ENCODE measurements at regions not wholly inside any gene's neighbourhood (a gene's known extent, or its start where the extent isn't known, plus 50 kb on each side); places are given as distances from the start of the nearest gene placed in this dataset.

DNA sequence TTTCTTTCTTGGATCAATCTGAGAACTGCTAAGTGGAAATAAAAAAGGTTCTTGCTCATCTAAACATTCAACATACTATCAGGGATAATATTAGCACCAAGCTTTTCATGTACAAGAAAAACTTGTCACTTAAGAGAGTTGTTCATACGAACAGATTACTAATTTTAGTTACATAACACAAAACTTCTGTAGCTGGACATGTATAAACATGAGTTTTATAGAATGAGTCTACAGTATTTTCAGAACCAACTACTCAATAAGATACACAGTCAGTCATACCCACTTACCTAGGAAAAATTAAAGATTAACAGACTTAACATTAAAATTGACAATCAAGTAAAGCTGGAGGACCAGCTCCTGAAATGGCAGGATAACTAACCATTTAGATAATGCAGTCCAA is 540.1 kb upstream of the FAM241A start:
- H3K27ac ChIP-seq (ENCODE audit: low read depth, low read length), result no peak overlapping the region
- H3K4me1 ChIP-seq (ENCODE audit: control insufficient read depth in 5 of 5, insufficient read depth in 5 of 5, low read length in 5 of 5), result no peaks in the 10 kb centered on the region
- no peaks in the 10 kb centered on the region for H3K36me3 ChIP-seq (ENCODE audit: control insufficient read depth in 5 of 5, insufficient read depth in 5 of 5, low read length in 5 of 5)
- no peak overlapping the region for H3K4me3 ChIP-seq (ENCODE audit: low read depth in 1 of 5, low read length in 5 of 5)
- H3K9ac ChIP-seq (ENCODE audit: low read length in 5 of 5), result no peak overlapping the region
- no peaks in the 10 kb centered on the region for H3K9me3 ChIP-seq (ENCODE audit: control insufficient read depth in 5 of 5, low read length in 5 of 5)
- no peaks in the 10 kb centered on the region for H3K27me3 ChIP-seq (ENCODE audit: control insufficient read depth in 5 of 5, insufficient read depth in 4 of 5, low read length in 5 of 5)

DNA sequence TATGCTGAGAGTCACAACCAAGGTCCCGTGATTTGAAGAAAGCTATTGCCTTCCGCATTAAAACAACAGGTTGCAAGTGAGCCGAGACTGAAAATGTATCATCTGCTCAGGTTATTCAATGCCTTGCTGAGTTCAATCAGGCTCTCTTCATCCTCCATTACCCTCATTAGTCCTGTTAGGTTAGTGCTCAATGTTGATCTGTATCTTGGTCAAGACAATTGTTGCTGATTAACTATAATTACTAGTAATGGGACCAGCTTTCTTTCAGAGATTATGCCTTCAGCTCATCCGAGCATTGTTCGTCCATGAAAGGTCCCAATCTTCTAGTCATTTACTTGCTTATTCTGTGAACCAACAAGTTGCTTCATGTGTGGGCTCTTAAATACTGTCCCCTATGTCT is 534.6 kb upstream of the FAM241A start:
- Histone ChIP-seq H3K9ac (ENCODE audit: low read length in 5 of 5) (no peak overlapping the region), H3K9me3 (ENCODE audit: control insufficient read depth in 5 of 5, low read length in 5 of 5) (no peaks in the 10 kb centered on the region), H3K4me3 (ENCODE audit: low read depth in 1 of 5, low read length in 5 of 5) (no peak overlapping the region), H3K27ac (ENCODE audit: low read depth, low read length) (no peak overlapping the region), H3K4me1 (ENCODE audit: control insufficient read depth in 5 of 5, insufficient read depth in 5 of 5, low read length in 5 of 5) (no peaks in the 10 kb centered on the region), H3K27me3 (ENCODE audit: control insufficient read depth in 5 of 5, insufficient read depth in 4 of 5, low read length in 5 of 5) (no peaks in the 10 kb centered on the region), H3K36me3 (ENCODE audit: control insufficient read depth in 5 of 5, insufficient read depth in 5 of 5, low read length in 5 of 5) (no peaks in the 10 kb centered on the region)

DNA sequence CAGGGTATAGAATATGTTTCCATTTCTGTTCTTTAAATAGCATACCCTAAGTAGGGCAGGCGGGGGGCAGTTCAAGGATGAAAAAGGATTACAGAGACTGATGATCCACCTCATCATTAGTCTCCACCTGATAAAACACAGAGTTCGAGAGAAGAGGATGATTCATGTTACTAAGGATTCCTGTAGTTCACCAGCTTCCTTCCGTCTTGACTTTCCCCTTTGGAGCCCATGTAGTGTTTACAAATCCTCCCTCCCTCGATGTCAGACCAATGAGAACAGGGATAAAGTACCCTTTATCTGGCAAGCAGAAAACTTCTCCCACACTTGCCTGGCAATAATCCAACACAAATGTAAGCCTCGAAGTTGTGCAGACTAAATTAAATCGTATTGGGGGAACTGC is 526.3 kb upstream of the FAM241A start:
- Histone ChIP-seq H3K27me3 (ENCODE audit: control insufficient read depth in 5 of 5, insufficient read depth in 4 of 5, low read length in 5 of 5) (peaks cover 0 to 3% (median 0%) of the 10 kb centered on the region in 5 donors), H3K4me3 (ENCODE audit: low read depth in 1 of 5, low read length in 5 of 5) (no peak overlapping the region), H3K9ac (ENCODE audit: low read length in 5 of 5) (no peak overlapping the region), H3K36me3 (ENCODE audit: control insufficient read depth in 5 of 5, insufficient read depth in 5 of 5, low read length in 5 of 5) (no peaks in the 10 kb centered on the region), H3K9me3 (ENCODE audit: control insufficient read depth in 5 of 5, low read length in 5 of 5) (no peaks in the 10 kb centered on the region), H3K4me1 (ENCODE audit: control insufficient read depth in 5 of 5, insufficient read depth in 5 of 5, low read length in 5 of 5) (no peaks in the 10 kb centered on the region), H3K27ac (ENCODE audit: low read depth, low read length) (no peak overlapping the region)

DNA sequence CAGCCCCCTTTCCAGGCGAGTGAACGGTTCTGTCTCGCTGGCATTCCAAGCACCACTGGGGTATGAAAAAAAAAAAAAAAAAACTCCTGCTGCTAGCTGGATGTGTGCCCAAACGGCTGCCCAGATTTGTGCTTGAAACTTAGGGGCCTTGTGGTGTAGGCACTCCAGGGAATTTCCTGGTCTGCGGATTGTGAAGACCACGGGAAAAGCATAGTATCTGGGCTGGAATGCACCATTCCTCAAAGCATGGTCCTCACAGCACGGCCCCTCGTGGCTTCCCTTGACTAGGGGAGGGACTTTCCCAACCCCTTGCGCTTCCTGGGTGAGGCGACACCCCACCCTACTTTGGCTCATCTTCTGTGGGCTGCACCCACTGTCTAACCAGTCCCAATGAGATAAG is 516.8 kb upstream of the FAM241A start:
- Histone ChIP-seq H3K36me3 (ENCODE audit: control insufficient read depth in 5 of 5, insufficient read depth in 5 of 5, low read length in 5 of 5) (no peaks in the 10 kb centered on the region), H3K4me3 (ENCODE audit: low read depth in 1 of 5, low read length in 5 of 5) (no peak overlapping the region), H3K9me3 (ENCODE audit: control insufficient read depth in 5 of 5, low read length in 5 of 5) (no peaks in the 10 kb centered on the region), H3K27me3 (ENCODE audit: control insufficient read depth in 5 of 5, insufficient read depth in 4 of 5, low read length in 5 of 5) (no peaks in the 10 kb centered on the region), H3K4me1 (ENCODE audit: control insufficient read depth in 5 of 5, insufficient read depth in 5 of 5, low read length in 5 of 5) (no peaks in the 10 kb centered on the region), H3K27ac (ENCODE audit: low read depth, low read length) (no peak overlapping the region), H3K9ac (ENCODE audit: low read length in 5 of 5) (no peak overlapping the region)

DNA sequence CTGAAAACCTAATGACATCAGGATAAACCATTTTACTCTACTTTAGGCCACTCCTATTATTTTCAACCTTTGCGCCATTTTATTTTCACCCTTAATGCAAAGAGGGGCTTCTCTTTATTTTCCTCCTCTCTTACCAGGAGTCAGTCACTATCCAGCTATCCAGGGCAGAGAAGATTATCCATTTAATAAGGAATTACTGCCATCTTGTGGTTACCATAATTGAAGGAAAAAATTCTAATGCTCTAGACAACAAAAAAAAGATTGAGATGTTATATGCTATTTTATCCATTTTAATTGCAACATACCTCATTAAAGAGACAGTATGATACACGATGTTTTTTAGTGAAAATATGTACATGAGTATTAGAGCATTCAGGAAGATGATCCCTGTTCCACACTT is 514.5 kb upstream of the FAM241A start:
- Histone ChIP-seq H3K9me3 (ENCODE audit: control insufficient read depth in 5 of 5, low read length in 5 of 5) (no peaks in the 10 kb centered on the region), H3K4me1 (ENCODE audit: control insufficient read depth in 5 of 5, insufficient read depth in 5 of 5, low read length in 5 of 5) (no peaks in the 10 kb centered on the region), H3K27me3 (ENCODE audit: control insufficient read depth in 5 of 5, insufficient read depth in 4 of 5, low read length in 5 of 5) (no peaks in the 10 kb centered on the region), H3K4me3 (ENCODE audit: low read depth in 1 of 5, low read length in 5 of 5) (no peak overlapping the region), H3K27ac (ENCODE audit: low read depth, low read length) (no peak overlapping the region), H3K9ac (ENCODE audit: low read length in 5 of 5) (no peak overlapping the region), H3K36me3 (ENCODE audit: control insufficient read depth in 5 of 5, insufficient read depth in 5 of 5, low read length in 5 of 5) (no peaks in the 10 kb centered on the region)

DNA sequence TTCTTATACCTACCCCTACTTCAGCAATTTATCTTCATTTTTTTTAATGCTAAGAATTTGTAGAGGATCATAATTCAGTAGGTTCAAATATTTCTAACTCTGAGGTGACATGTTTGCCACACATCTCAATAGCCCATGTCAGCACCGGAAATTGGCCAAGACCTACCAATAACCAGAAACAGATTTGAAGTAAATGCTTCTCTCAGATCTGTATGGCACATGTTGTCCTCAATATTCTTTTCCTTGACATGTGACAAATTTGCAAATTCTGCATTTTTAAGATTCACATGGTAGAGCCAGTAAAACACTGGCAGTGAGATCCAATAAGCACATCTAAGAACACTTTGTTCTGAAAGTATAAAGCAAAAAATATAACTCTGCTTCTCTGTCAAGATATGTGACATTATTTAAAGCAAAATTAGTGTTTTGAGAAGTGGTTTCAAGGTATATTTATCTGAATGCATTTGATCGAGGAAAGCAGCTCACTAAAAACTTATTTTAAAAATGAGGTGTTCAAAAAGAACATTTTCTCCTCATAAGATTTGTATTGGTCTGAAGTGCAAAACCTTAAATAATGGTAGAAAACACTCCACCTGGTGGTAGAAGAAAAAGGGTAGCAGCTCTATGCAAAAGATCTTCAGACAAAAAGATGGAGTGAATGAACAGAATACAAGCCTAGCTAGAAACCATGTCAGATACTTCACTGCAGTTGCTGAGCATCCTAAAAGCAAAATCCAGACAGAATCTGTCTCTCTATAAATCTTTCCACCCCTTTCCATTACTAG is 513.8 kb upstream of the FAM241A start:
- H3K27ac ChIP-seq (ENCODE audit: low read depth, low read length), result no peak overlapping the region
- H3K4me1 ChIP-seq (ENCODE audit: control insufficient read depth in 5 of 5, insufficient read depth in 5 of 5, low read length in 5 of 5), result no peaks in the 10 kb centered on the region
- H3K27me3 ChIP-seq (ENCODE audit: control insufficient read depth in 5 of 5, insufficient read depth in 4 of 5, low read length in 5 of 5), result no peaks in the 10 kb centered on the region
- no peak overlapping the region for H3K4me3 ChIP-seq (ENCODE audit: low read depth in 1 of 5, low read length in 5 of 5)
- H3K36me3 ChIP-seq (ENCODE audit: control insufficient read depth in 5 of 5, insufficient read depth in 5 of 5, low read length in 5 of 5), result no peaks in the 10 kb centered on the region
- no peak overlapping the region for H3K9ac ChIP-seq (ENCODE audit: low read length in 5 of 5)
- H3K9me3 ChIP-seq (ENCODE audit: control insufficient read depth in 5 of 5, low read length in 5 of 5), result no peaks in the 10 kb centered on the region

DNA sequence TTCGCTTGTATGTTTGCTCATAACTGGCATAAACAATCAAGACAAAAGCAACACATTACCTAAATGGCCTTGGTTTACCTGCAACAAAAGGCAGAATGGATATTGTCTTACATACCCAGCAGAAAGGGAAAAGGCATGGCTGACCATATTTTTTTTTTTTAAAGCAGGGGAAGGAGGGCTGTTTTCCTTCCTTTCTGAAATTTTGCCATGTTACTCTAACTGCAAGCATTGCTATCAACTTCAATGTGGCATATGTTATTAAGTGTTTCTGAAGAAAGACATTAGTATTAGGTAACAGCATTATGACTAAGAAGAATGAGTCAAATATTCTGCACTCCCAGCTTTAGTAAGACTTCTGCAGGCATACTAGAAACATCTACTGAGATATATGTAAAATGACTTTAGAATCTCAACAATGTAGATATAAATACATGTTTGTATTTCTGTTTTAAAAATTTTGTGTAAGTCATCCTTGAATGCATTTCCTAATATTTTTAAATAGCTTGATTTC is 512.6 kb upstream of the FAM241A start:
- Histone ChIP-seq H3K9me3 (ENCODE audit: control insufficient read depth in 5 of 5, low read length in 5 of 5) (no peaks in the 10 kb centered on the region), H3K4me3 (ENCODE audit: low read depth in 1 of 5, low read length in 5 of 5) (no peak overlapping the region), H3K9ac (ENCODE audit: low read length in 5 of 5) (no peak overlapping the region), H3K4me1 (ENCODE audit: control insufficient read depth in 5 of 5, insufficient read depth in 5 of 5, low read length in 5 of 5) (no peaks in the 10 kb centered on the region), H3K27ac (ENCODE audit: low read depth, low read length) (no peak overlapping the region), H3K27me3 (ENCODE audit: control insufficient read depth in 5 of 5, insufficient read depth in 4 of 5, low read length in 5 of 5) (no peaks in the 10 kb centered on the region), H3K36me3 (ENCODE audit: control insufficient read depth in 5 of 5, insufficient read depth in 5 of 5, low read length in 5 of 5) (no peaks in the 10 kb centered on the region)

DNA sequence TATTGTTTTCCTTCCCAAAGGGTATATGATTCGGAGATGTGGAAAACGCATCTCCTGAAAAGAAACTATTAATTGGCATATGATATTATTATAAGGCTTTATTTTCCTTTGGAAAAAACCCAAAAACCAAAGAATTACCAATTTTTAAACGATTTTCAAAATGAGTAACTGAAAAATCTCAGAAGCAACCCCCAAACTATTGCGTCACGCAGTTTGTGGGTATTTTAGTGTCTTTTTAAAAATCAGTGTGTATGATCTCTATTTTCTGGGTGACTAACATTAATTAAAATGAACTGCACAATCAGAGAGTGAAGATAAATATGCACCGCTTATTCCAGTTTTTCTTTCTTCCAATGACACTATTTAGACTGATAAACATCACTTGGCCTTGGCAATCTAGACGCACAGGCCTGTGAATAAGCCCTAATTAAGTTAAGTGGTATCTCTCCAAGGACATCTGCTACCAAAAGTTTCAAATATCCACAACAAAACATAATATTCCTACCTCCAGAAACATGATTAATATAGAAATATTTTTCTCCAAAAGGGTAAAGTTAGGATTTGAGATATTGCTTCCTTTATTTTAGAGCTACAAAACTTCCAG is 511.5 kb upstream of the FAM241A start:
- no peaks in the 10 kb centered on the region for H3K27me3 ChIP-seq (ENCODE audit: control insufficient read depth in 5 of 5, insufficient read depth in 4 of 5, low read length in 5 of 5)
- no peaks in the 10 kb centered on the region for H3K4me1 ChIP-seq (ENCODE audit: control insufficient read depth in 5 of 5, insufficient read depth in 5 of 5, low read length in 5 of 5)
- H3K36me3 ChIP-seq (ENCODE audit: control insufficient read depth in 5 of 5, insufficient read depth in 5 of 5, low read length in 5 of 5), result no peaks in the 10 kb centered on the region
- no peak overlapping the region for H3K4me3 ChIP-seq (ENCODE audit: low read depth in 1 of 5, low read length in 5 of 5)
- H3K9ac ChIP-seq (ENCODE audit: low read length in 5 of 5), result no peak overlapping the region
- H3K27ac ChIP-seq (ENCODE audit: low read depth, low read length), result no peak overlapping the region
- H3K9me3 ChIP-seq (ENCODE audit: control insufficient read depth in 5 of 5, low read length in 5 of 5), result no peaks in the 10 kb centered on the region

DNA sequence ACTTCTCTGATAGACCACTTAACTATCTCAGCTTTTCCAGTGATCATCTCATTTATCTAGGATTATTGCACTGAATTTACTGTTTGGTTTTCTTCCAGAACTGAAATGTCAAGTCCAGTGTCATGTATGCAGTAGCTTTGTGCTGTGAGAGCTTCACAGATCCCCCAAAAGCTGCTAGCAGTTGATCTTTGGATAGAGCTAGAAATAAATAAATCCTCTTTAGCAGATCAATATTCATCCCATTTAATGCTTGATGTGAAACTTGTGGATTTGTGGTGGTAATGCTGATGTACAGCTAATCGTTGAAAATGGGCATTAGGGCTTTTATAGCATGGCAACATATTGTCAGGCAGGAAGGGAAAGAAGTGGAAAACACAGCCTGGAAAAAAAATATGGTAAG is 509.6 kb upstream of the FAM241A start:
- H3K9me3 ChIP-seq (ENCODE audit: control insufficient read depth in 5 of 5, low read length in 5 of 5), result no peaks in the 10 kb centered on the region

DNA sequence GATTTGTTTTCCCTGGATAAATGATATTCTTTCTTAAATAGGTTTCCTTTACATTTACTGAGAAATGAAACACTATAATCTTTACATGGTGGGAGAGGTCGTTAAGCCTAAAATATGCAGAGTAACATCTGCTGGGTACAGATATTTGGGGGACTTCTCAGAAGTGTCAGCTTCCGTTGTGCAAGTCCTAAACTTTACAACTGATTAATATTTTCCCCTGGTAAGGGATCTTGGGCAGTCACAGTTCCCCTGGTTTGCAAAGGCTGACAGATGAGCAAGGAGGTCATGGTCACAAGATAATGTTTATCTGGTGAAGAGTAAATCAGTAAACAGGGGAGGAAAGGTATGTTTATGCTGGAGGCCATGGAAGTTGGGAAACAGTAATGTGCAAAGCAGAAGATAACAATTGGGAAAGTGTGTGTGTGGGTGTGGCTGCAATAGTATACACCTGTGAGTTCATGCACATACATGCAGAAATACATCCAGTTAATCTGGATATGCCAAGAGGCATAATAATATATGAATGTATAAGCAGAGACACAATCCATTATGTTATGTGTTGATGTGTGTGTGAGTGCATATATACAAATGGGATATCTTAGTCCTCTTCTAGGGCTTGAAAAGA is 508.2 kb upstream of the FAM241A start:
- Histone ChIP-seq H3K27ac (ENCODE audit: low read depth, low read length) (no peak overlapping the region), H3K36me3 (ENCODE audit: control insufficient read depth in 5 of 5, insufficient read depth in 5 of 5, low read length in 5 of 5) (no peaks in the 10 kb centered on the region), H3K9ac (ENCODE audit: low read length in 5 of 5) (no peak overlapping the region), H3K4me1 (ENCODE audit: control insufficient read depth in 5 of 5, insufficient read depth in 5 of 5, low read length in 5 of 5) (peaks cover 0 to 4% (median 3%) of the 10 kb centered on the region in 5 donors), H3K4me3 (ENCODE audit: low read depth in 1 of 5, low read length in 5 of 5) (no peak overlapping the region), H3K9me3 (ENCODE audit: control insufficient read depth in 5 of 5, low read length in 5 of 5) (no peaks in the 10 kb centered on the region), H3K27me3 (ENCODE audit: control insufficient read depth in 5 of 5, insufficient read depth in 4 of 5, low read length in 5 of 5) (no peaks in the 10 kb centered on the region)

More for the DNA sequence above, 509.6 kb upstream of the FAM241A start:
- H3K27me3 ChIP-seq (ENCODE audit: control insufficient read depth in 5 of 5, insufficient read depth in 4 of 5, low read length in 5 of 5), result no peaks in the 10 kb centered on the region
- H3K9ac ChIP-seq (ENCODE audit: low read length in 5 of 5), result no peak overlapping the region
- H3K36me3 ChIP-seq (ENCODE audit: control insufficient read depth in 5 of 5, insufficient read depth in 5 of 5, low read length in 5 of 5), result no peaks in the 10 kb centered on the region
- no peak overlapping the region for H3K4me3 ChIP-seq (ENCODE audit: low read depth in 1 of 5, low read length in 5 of 5)
- H3K27ac ChIP-seq (ENCODE audit: low read depth, low read length), result no peak overlapping the region
- H3K4me1 ChIP-seq (ENCODE audit: control insufficient read depth in 5 of 5, insufficient read depth in 5 of 5, low read length in 5 of 5), result no peaks in the 10 kb centered on the region

Data from subcutaneous abdominal adipose tissue (tissue), 5 donors.